Coronary artery (tissue), 2 donors: ENCODE measurements at regions not wholly inside any gene's neighbourhood (a gene's known extent, or its start where the extent isn't known, plus 50 kb on each side); places are given as distances from the start of the nearest gene placed in this dataset.

Experiments used
- DNase-seq: peaks from one replicate; pipeline ENCODE4 v3.0.0-alpha.2; 2017; ENCODE audit warnings: low spot score
- H3K27ac ChIP-seq, 2 donors: fragments of 200-600 bp; sonication (generic); one replicate each; pipeline ENCODE4 v1.5.1; 2016 to 2019
- H3K4me3 ChIP-seq: fragments of 200-600 bp; sonication (generic); 2 replicates; pipeline ENCODE4 v1.5.1; 2016; ENCODE audit warnings: mild to moderate bottlenecking, moderate library complexity
- CTCF ChIP-seq: fragments of 200-600 bp; sonication (generic); IDR thresholded peaks from one replicate; pipeline ENCODE4 v1.5.1; 2019; ENCODE audit warnings: antibody characterized with exemption

- DNase-seq: no peak
- Histone ChIP-seq H3K4me3 (no peak overlapping the region), H3K27ac (no peak overlapping the region)
- TF ChIP-seq CTCF: no peak
Measured at GRCh38 chr1:226474041-226474440, 66.1 kb upstream of the PARP1 start.

GRCh38 chr1:226474443-226475141 is 66.7 kb upstream of the PARP1 start:
- no peak for DNase-seq
- no peak for TF ChIP-seq CTCF
- Histone ChIP-seq H3K4me3 (no peak overlapping the region), H3K27ac (no peak overlapping the region)

GRCh38 chr1:226475142-226475511 is 67.2 kb upstream of the PARP1 start:
- Histone ChIP-seq H3K4me3 (no peak overlapping the region), H3K27ac (no peak overlapping the region)
- DNase-seq: no peak
- no peak for TF ChIP-seq CTCF

- H3K27ac ChIP-seq: no peak overlapping the region
- no peak for DNase-seq
- TF ChIP-seq CTCF: no peak
Measured at GRCh38 chr1:226476066-226476465, 68.2 kb upstream of the PARP1 start.

GRCh38 chr1:226476648-226477319 is 68.9 kb upstream of the PARP1 start:
- H3K27ac ChIP-seq: no peak overlapping the region
- no peak for DNase-seq
- no peak overlapping the region for H3K4me3 ChIP-seq
- TF ChIP-seq CTCF: no peak

More at GRCh38 chr1:226476066-226476465, 68.2 kb upstream of the PARP1 start:
- H3K4me3 ChIP-seq: no peak overlapping the region

GRCh38 chr1:226479474-226479873 is 69.1 kb upstream of the STUM start:
- H3K27ac ChIP-seq: no peak overlapping the region
- no peak for DNase-seq
- TF ChIP-seq CTCF: no peak
- H3K4me3 ChIP-seq: no peak overlapping the region

- Histone ChIP-seq H3K27ac (no peak overlapping the region), H3K4me3 (no peak overlapping the region)
- TF ChIP-seq CTCF: no peak
- no peak for DNase-seq
Measured at GRCh38 chr1:226480461-226480860, 68.1 kb upstream of the STUM start.
